ENCODE measurements at regions not wholly inside any gene's neighbourhood (a gene's known extent, or its start where the extent isn't known, plus 50 kb on each side); places are given as distances from the start of the nearest gene placed in this dataset.
A peak's percentile ranks its signal among the peaks of the same experiment; 100 is the strongest.
"Not testable (repeated sequence)": the region's sequence is repeated elsewhere in the genome, so short reads cannot be mapped to it uniquely, and the experiment has no call there.

DNA sequence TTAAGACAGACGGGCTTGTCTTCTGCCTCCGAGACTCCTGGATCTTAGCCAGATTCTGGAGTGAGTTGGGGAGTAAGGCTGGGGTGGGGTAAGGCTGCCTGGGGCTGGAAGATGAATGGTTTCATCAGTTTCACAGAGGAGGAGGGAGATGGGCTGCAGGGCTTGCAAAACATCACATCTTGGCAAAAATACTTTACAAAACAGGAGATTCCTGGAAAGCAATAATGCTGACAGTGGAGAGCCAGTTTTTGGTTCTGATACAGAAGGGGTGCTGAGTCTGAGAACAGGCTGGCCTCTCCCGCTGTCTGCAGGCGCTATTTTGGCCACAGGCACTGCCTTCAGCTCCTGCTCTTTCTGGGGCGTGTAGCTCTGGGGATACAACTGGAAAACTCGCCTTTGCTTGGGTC, 83.4 kb upstream of the KCNE2 start:
- peak in 5 of 6 donors; percentile 17 to 93 (median 33) for DNase-seq (ENCODE audit: low read depth in 4 of 6, low spot score in 6 of 6)
- H3K9me3 ChIP-seq (ENCODE audit: control insufficient read depth, insufficient read depth, low read length) = no peaks in the 10 kb centered on the region
- H3K27me3 ChIP-seq (ENCODE audit: control insufficient read depth, insufficient read depth, low read length) = no peaks in the 10 kb centered on the region
- H3K4me1 ChIP-seq (ENCODE audit: control insufficient read depth, insufficient read depth, low read length) = peaks cover 14% of the 10 kb centered on the region
- H3K4me3 ChIP-seq (ENCODE audit: low read depth, low read length) = no peak overlapping the region
- 30% methylated on average over 6 of the region's 6 CpGs for WGBS (ENCODE audit: insufficient coverage)
- no peaks in the 10 kb centered on the region for H3K36me3 ChIP-seq (ENCODE audit: control insufficient read depth, insufficient read depth, low read length)
- H3K27ac ChIP-seq (ENCODE audit: low read depth, low read length) = no peak overlapping the region

DNA sequence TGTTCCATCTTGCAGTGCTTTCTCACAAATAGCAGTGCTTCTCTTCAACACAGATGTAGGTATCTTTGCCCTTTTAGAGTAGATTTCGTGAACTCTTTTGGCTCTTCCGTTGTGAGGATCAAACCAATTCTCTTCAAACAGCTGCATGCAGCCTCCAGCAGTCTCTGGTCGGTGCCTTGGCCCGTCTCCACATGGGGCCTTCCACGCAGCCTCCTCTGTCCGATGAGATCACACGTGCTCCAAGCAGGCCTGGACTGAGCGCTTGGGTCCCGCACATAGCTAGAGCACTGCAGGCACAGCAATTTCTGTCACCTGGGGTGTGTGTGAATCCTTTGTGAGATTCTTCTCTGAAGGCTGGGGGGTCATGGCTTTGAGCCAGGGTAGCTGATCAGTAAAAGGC, 82.8 kb upstream of the KCNE2 start:
- H3K4me3 ChIP-seq (ENCODE audit: low read depth, low read length) = no peak overlapping the region
- peaks cover 2% of the 10 kb centered on the region for H3K9me3 ChIP-seq (ENCODE audit: control insufficient read depth, insufficient read depth, low read length)
- no peaks in the 10 kb centered on the region for H3K36me3 ChIP-seq (ENCODE audit: control insufficient read depth, insufficient read depth, low read length)
- H3K27me3 ChIP-seq (ENCODE audit: control insufficient read depth, insufficient read depth, low read length) = no peaks in the 10 kb centered on the region
- H3K4me1 ChIP-seq (ENCODE audit: control insufficient read depth, insufficient read depth, low read length) = peaks cover 14% of the 10 kb centered on the region
- whole genome bisulfite sequencing (ENCODE audit: insufficient coverage) = 70% methylated on average over 9 of the region's 9 CpGs
- no peak overlapping the region for H3K27ac ChIP-seq (ENCODE audit: low read depth, low read length)
- DNase-seq (ENCODE audit: low read depth in 4 of 6, low spot score in 6 of 6) = peak in 1 of 6 donors; percentile 28

DNA sequence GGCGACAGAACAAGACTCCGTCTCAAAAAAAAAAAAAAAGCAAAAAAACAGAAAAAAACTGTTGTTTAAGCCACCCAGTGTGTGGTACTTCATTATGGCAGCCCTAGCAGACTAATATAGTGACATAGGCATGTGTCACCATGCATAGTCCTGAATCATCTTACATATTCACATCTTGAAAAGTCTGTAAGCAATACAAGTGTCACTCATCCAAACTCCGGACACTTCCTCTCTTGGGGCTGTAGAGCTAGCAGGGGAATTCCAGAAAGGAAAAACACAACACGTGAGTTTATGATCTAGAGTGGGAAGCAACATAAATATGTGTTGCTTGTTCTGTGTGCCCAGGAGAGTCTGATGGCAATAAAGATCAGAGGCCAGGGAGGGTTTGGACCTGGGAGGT, 81.6 kb upstream of the KCNE2 start:
- DNase-seq (ENCODE audit: low read depth in 4 of 6, low spot score in 6 of 6) = no peak
- Histone ChIP-seq H3K4me3 (ENCODE audit: low read depth, low read length) (no peak overlapping the region), H3K36me3 (ENCODE audit: control insufficient read depth, insufficient read depth, low read length) (no peaks in the 10 kb centered on the region), H3K27me3 (ENCODE audit: control insufficient read depth, insufficient read depth, low read length) (no peaks in the 10 kb centered on the region), H3K27ac (ENCODE audit: low read depth, low read length) (no peak overlapping the region), H3K9me3 (ENCODE audit: control insufficient read depth, insufficient read depth, low read length) (peaks cover 3% of the 10 kb centered on the region), H3K4me1 (ENCODE audit: control insufficient read depth, insufficient read depth, low read length) (peaks cover 14% of the 10 kb centered on the region)
- 80% methylated on average over 3 of the region's 4 CpGs for WGBS (ENCODE audit: insufficient coverage)

DNA sequence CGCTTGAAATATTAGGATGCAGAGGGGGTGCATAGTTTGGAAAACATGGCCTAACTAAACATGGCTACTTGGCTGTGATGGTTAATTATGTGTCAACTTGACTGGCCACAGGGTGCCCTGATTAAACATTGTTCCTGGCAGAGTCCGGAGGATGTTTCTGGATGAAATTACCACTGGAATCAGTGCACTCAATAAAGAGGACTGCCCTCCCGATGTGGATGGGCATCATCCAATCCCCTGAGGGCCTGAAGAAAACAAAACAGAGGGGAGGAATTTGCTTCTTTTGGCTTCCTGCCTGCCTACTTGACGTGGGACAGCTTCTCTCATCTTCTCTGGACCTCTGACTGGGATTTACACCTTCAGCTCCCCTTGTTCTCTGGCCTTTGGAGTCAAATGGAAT, 79.1 kb upstream of the KCNE2 start:
- peaks cover 11% of the 10 kb centered on the region for H3K4me1 ChIP-seq (ENCODE audit: control insufficient read depth, insufficient read depth, low read length)
- peak in 1 of 6 donors; percentile 45 for DNase-seq (ENCODE audit: low read depth in 4 of 6, low spot score in 6 of 6)
- 87% methylated on average over 4 of the region's 4 CpGs for WGBS (ENCODE audit: insufficient coverage)

DNA sequence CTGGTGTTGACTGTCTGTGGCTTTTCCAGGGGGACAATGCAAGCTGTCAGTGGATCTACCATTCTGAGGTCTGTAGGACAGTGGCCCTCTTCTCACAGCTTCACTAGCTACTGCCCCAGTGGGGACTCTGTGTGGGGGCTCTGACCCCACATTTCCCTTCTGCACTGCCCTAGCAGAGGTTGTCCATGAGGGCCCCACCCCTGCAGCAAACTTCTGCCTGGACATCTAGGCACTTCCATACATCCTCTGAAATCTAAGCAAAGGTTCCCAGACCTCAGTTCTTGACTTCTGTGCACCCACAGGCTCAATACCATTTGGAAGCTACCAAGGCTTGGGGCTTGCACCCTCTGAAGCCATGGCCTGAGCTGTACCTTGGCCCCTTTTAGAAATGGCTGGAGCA, 75.8 kb upstream of the KCNE2 start:
- not testable (repeated sequence) for H3K9me3 ChIP-seq (ENCODE audit: control insufficient read depth, insufficient read depth, low read length); H3K4me1 ChIP-seq (ENCODE audit: control insufficient read depth, insufficient read depth, low read length); DNase-seq (ENCODE audit: low read depth in 4 of 6, low spot score in 6 of 6); H3K27ac ChIP-seq (ENCODE audit: low read depth, low read length); H3K27me3 ChIP-seq (ENCODE audit: control insufficient read depth, insufficient read depth, low read length); H3K36me3 ChIP-seq (ENCODE audit: control insufficient read depth, insufficient read depth, low read length); H3K4me3 ChIP-seq (ENCODE audit: low read depth, low read length)

More for the DNA sequence above, 79.1 kb upstream of the KCNE2 start:
- Histone ChIP-seq H3K27ac (ENCODE audit: low read depth, low read length) (no peak overlapping the region), H3K4me3 (ENCODE audit: low read depth, low read length) (no peak overlapping the region), H3K27me3 (ENCODE audit: control insufficient read depth, insufficient read depth, low read length) (no peaks in the 10 kb centered on the region), H3K9me3 (ENCODE audit: control insufficient read depth, insufficient read depth, low read length) (peaks cover 3% of the 10 kb centered on the region), H3K36me3 (ENCODE audit: control insufficient read depth, insufficient read depth, low read length) (no peaks in the 10 kb centered on the region)

DNA sequence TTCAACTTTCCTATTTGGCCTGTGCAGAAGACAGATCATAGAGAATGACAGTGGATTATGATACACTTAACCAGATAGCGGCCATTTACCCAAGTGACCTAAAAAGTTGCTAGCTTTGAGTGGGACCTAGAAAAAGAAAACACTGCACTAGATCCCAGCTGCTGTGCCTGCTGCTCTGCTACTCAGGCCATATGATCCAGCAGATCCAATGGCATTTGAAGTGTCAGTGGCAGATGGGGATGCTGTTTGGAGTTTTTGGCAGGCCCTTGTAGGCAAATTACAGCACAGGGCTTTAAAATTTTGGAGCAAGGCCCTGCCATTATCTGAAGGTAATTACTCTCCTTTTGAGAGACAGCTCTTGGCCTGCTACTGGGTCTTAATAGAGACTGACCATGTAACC, 74.0 kb upstream of the KCNE2 start:
- no peaks in the 10 kb centered on the region for H3K4me1 ChIP-seq (ENCODE audit: control insufficient read depth, insufficient read depth, low read length)
- H3K4me3 ChIP-seq (ENCODE audit: low read depth, low read length) = no peak overlapping the region
- H3K9me3 ChIP-seq (ENCODE audit: control insufficient read depth, insufficient read depth, low read length) = peaks cover 3% of the 10 kb centered on the region
- no CpG with 5 or more reads among the region's 1 CpG for WGBS (ENCODE audit: insufficient coverage)
- H3K36me3 ChIP-seq (ENCODE audit: control insufficient read depth, insufficient read depth, low read length) = no peaks in the 10 kb centered on the region
- DNase-seq (ENCODE audit: low read depth in 4 of 6, low spot score in 6 of 6) = peak in 1 of 6 donors; percentile 46
- H3K27me3 ChIP-seq (ENCODE audit: control insufficient read depth, insufficient read depth, low read length) = no peaks in the 10 kb centered on the region
- H3K27ac ChIP-seq (ENCODE audit: low read depth, low read length) = no peak overlapping the region

DNA sequence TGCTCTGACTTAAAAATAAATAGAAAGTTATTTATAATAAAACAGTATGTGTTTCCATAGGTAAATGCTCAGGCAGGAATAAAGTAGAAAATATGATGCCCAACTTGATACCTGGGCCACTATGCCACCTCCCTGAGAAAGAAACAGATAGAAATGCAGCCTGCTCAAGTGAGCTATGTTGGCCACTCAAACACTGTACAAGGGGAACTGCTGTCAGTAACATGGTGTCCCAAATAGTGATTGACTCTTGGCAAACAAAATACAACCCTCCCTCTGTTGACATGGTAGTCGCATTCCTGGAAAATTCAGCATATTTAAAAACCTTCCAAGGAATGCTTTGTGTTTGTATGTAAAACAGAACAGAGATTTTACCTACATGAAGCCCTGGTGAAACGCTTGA, 66.9 kb upstream of the KCNE2 start:
- 100% methylated on average over 1 of the region's 2 CpGs for WGBS (ENCODE audit: insufficient coverage)
- Histone ChIP-seq H3K27me3 (ENCODE audit: control insufficient read depth, insufficient read depth, low read length) (no peaks in the 10 kb centered on the region), H3K36me3 (ENCODE audit: control insufficient read depth, insufficient read depth, low read length) (no peaks in the 10 kb centered on the region)

DNA sequence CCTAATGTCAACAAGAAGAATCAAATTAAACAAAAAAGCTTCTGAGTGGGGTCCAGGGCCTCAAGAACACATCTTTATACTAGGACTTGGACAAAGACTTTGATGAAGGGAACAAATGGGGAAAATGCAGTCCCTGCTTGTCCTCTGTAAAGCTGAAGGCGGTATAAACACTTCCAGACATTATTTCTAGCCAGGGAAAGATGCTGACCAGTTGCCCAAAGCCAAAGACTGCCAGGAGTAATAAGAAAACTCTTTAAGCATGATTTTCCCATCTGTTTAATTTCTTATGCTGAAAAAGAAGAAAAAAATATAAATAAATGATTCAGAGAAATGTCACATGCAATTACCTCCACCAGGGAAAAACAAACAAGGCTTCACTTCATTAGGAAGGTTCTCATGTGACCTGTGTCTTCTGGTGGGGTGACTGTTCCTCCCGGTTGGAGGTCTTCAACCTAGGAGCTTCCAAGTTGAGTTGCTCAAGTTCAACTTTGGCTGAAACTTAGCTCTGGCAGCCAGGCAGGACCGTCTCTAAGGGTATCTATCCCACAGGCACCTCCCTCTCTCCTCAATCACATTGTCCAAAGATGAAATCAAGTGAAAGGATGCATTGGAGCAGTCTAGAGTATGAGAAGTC, 65.2 kb upstream of the KCNE2 start:
- 86% methylated on average over 1 of the region's 3 CpGs for WGBS (ENCODE audit: insufficient coverage)

More for the DNA sequence above, 66.9 kb upstream of the KCNE2 start:
- no peaks in the 10 kb centered on the region for H3K9me3 ChIP-seq (ENCODE audit: control insufficient read depth, insufficient read depth, low read length)
- no peak for DNase-seq (ENCODE audit: low read depth in 4 of 6, low spot score in 6 of 6)
- H3K4me3 ChIP-seq (ENCODE audit: low read depth, low read length) = no peak overlapping the region
- H3K4me1 ChIP-seq (ENCODE audit: control insufficient read depth, insufficient read depth, low read length) = no peaks in the 10 kb centered on the region
- no peak overlapping the region for H3K27ac ChIP-seq (ENCODE audit: low read depth, low read length)

DNA sequence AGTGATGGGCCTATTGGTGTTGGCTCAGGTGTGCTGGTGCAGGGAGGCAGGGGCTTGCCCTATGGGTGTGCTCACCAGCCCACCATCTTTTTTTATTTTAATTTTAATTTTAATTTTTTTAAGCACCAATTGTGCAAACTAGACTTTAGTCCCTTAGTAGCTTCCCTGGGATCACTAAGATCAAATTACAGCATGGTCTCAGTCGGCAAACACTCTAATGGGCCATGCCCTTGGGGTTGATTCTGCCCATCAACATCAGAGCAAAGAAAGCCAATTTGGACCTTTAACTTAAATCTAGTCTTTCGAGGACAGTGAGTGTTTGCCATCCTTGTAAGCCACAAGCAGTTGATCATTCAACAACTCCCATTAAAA, 64.7 kb upstream of the KCNE2 start:
- WGBS (ENCODE audit: insufficient coverage) = 95% methylated on average over 2 of the region's 2 CpGs
- H3K36me3 ChIP-seq (ENCODE audit: control insufficient read depth, insufficient read depth, low read length) = no peaks in the 10 kb centered on the region
- no peaks in the 10 kb centered on the region for H3K27me3 ChIP-seq (ENCODE audit: control insufficient read depth, insufficient read depth, low read length)
- no peak overlapping the region for H3K4me3 ChIP-seq (ENCODE audit: low read depth, low read length)
- H3K9me3 ChIP-seq (ENCODE audit: control insufficient read depth, insufficient read depth, low read length) = no peaks in the 10 kb centered on the region
- no peak overlapping the region for H3K27ac ChIP-seq (ENCODE audit: low read depth, low read length)
- H3K4me1 ChIP-seq (ENCODE audit: control insufficient read depth, insufficient read depth, low read length) = no peaks in the 10 kb centered on the region
- no peak for DNase-seq (ENCODE audit: low read depth in 4 of 6, low spot score in 6 of 6)

More for the DNA sequence above, 65.2 kb upstream of the KCNE2 start:
- Histone ChIP-seq H3K4me3 (ENCODE audit: low read depth, low read length) (no peak overlapping the region), H3K36me3 (ENCODE audit: control insufficient read depth, insufficient read depth, low read length) (no peaks in the 10 kb centered on the region), H3K27me3 (ENCODE audit: control insufficient read depth, insufficient read depth, low read length) (no peaks in the 10 kb centered on the region), H3K9me3 (ENCODE audit: control insufficient read depth, insufficient read depth, low read length) (no peaks in the 10 kb centered on the region), H3K27ac (ENCODE audit: low read depth, low read length) (no peak overlapping the region), H3K4me1 (ENCODE audit: control insufficient read depth, insufficient read depth, low read length) (no peaks in the 10 kb centered on the region)
- DNase-seq (ENCODE audit: low read depth in 4 of 6, low spot score in 6 of 6) = no peak

DNA sequence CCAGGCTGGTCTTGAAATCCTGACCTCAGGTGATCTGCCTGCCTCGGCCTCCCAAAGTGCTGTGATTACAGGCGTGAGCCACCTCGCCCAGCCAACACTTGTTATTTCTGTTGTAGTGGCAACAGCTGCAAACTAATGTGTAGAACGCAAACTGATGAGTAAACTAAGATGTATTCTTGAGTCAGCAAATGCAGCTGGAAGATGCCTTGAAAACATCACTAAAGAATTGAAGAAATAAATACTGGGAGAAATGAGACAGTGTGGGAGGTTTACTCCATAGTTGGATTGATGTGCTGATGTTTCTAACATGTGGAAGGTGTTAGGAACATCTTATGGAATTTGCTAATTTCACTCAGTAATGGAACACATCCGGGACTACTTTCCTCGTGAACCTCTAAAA, 61.3 kb upstream of the KCNE2 start:
- DNase-seq (ENCODE audit: low read depth in 4 of 6, low spot score in 6 of 6) = no peak
- Histone ChIP-seq H3K4me3 (ENCODE audit: low read depth, low read length) (no peak overlapping the region), H3K27me3 (ENCODE audit: control insufficient read depth, insufficient read depth, low read length) (no peaks in the 10 kb centered on the region), H3K36me3 (ENCODE audit: control insufficient read depth, insufficient read depth, low read length) (no peaks in the 10 kb centered on the region), H3K9me3 (ENCODE audit: control insufficient read depth, insufficient read depth, low read length) (no peaks in the 10 kb centered on the region), H3K4me1 (ENCODE audit: control insufficient read depth, insufficient read depth, low read length) (no peaks in the 10 kb centered on the region), H3K27ac (ENCODE audit: low read depth, low read length) (no peak overlapping the region)
- 100% methylated on average over 5 of the region's 6 CpGs for WGBS (ENCODE audit: insufficient coverage)

All from spinal cord (tissue), 9 donors.